SK-N-MC (cell line): ENCODE measurements at regions not wholly inside any gene's neighbourhood (a gene's known extent, or its start where the extent isn't known, plus 50 kb on each side); places are given as distances from the start of the nearest gene placed in this dataset.

Experiments used
- EZH2 ChIP-seq: fragments of 200-600 bp; sonication (generic); IDR thresholded peaks from one replicate; pipeline ENCODE4 v1.6.1; 2017; ENCODE audit warnings: antibody characterized with exemption
- POLR2AphosphoS5 ChIP-seq: IDR thresholded peaks from 2 replicates; pipeline ENCODE4 v1.6.1; 2012; ENCODE audit warnings: mild to moderate bottlenecking, low read depth, low read length, borderline replicate concordance

- no peak for TF ChIP-seq POLR2AphosphoS5
- TF ChIP-seq EZH2: no peak
Observed at GRCh38 chr6:139753198-139753861, 378.9 kb upstream of the CITED2 start.
